H9 (cell line): ENCODE measurements at regions not wholly inside any gene's neighbourhood (a gene's known extent, or its start where the extent isn't known, plus 50 kb on each side); places are given as distances from the start of the nearest gene placed in this dataset.

Source experiments
- DNase-seq: peaks from one replicate; pipeline ENCODE4 v3.0.0-alpha.2; 2017
- H2AFZ ChIP-seq: one replicate; pipeline ENCODE4 v1.6.1; 2013; ENCODE audit warnings: mild to moderate bottlenecking, low read length, control low read depth, moderate library complexity
- H2AK5ac ChIP-seq: 2 replicates; pipeline ENCODE4 v1.6.1; 2013; ENCODE audit warnings: low read length, control low read depth, mixed read lengths; ENCODE audit not compliant: insufficient read length
- H2BK120ac ChIP-seq: one replicate; pipeline ENCODE4 v1.6.1; 2013; ENCODE audit warnings: low read depth, mild to moderate bottlenecking, low read length, control low read depth, inconsistent platforms; ENCODE audit not compliant: poor library complexity, severe bottlenecking
- H2BK12ac ChIP-seq: 2 replicates; pipeline ENCODE4 v1.6.1; 2013; ENCODE audit warnings: low read length, control low read depth, mixed read lengths, low read depth; ENCODE audit not compliant: insufficient read length
- H2BK15ac ChIP-seq: 2 replicates; pipeline ENCODE4 v1.6.1; 2013; ENCODE audit warnings: low read depth, low read length, control low read depth
- H2BK20ac ChIP-seq: one replicate; pipeline ENCODE4 v1.6.1; 2013; ENCODE audit warnings: low read depth, mild to moderate bottlenecking, low read length, control low read depth, inconsistent platforms; ENCODE audit not compliant: poor library complexity, severe bottlenecking
- H2BK5ac ChIP-seq: 2 replicates; pipeline ENCODE4 v1.6.1; 2013; ENCODE audit warnings: low read length, control low read depth, mixed read lengths; ENCODE audit not compliant: insufficient read length
- H3K14ac ChIP-seq: 2 replicates; pipeline ENCODE4 v1.6.1; 2013; ENCODE audit warnings: low read length, control low read depth; ENCODE audit not compliant: insufficient read depth
- H3K18ac ChIP-seq: 2 replicates; pipeline ENCODE4 v1.6.1; 2013; ENCODE audit warnings: low read depth, mild to moderate bottlenecking, mixed read lengths, low read length, control low read depth; ENCODE audit not compliant: insufficient read length
- H3K23ac ChIP-seq: 2 replicates; pipeline ENCODE4 v1.6.1; 2013; ENCODE audit warnings: low read length, control low read depth, mixed read lengths, low read depth; ENCODE audit not compliant: insufficient read length
- H3K23me2 ChIP-seq: 2 replicates; pipeline ENCODE4 v1.6.1; 2013; ENCODE audit warnings: low read depth, mild to moderate bottlenecking, mixed read lengths, low read length, control low read depth; ENCODE audit not compliant: insufficient read length, poor library complexity, severe bottlenecking
- H3K27ac ChIP-seq: 2 replicates; pipeline ENCODE4 v1.5.1; 2013; ENCODE audit warnings: low read length, control low read depth, mixed read lengths, low read depth; ENCODE audit not compliant: insufficient read length
- H3K27me3 ChIP-seq: 2 replicates; pipeline ENCODE4 v1.6.1; 2013; ENCODE audit warnings: low read length, control low read depth, inconsistent platforms; ENCODE audit not compliant: insufficient read depth
- H3K4ac ChIP-seq: 2 replicates; pipeline ENCODE4 v1.6.1; 2013; ENCODE audit warnings: low read depth, mild to moderate bottlenecking, control low read depth, inconsistent platforms, low read length, moderate library complexity
- H3K4me1 ChIP-seq: 2 replicates; pipeline ENCODE4 v1.6.1; 2013; ENCODE audit warnings: low read length, control low read depth, inconsistent platforms; ENCODE audit not compliant: insufficient read depth
- H3K4me2 ChIP-seq: 2 replicates; pipeline ENCODE4 v1.6.1; 2013; ENCODE audit warnings: low read length, control low read depth, mixed read lengths; ENCODE audit not compliant: insufficient read length, insufficient read depth
- H3K56ac ChIP-seq: 2 replicates; pipeline ENCODE4 v1.6.1; 2013; ENCODE audit warnings: low read depth, mild to moderate bottlenecking, mixed read lengths, low read length, control low read depth; ENCODE audit not compliant: insufficient read length
- H3K79me1 ChIP-seq: 2 replicates; pipeline ENCODE4 v1.6.1; 2013; ENCODE audit warnings: low read depth, mild to moderate bottlenecking, moderate library complexity, low read length, control low read depth, inconsistent platforms; ENCODE audit not compliant: insufficient read depth, poor library complexity, severe bottlenecking
- H3K79me2 ChIP-seq: 2 replicates; pipeline ENCODE4 v1.6.1; 2013; ENCODE audit warnings: low read length, control low read depth, inconsistent platforms; ENCODE audit not compliant: insufficient read depth
- H3K9ac ChIP-seq: 2 replicates; pipeline ENCODE4 v1.6.1; 2013; ENCODE audit warnings: low read length, control low read depth, mixed read lengths; ENCODE audit not compliant: insufficient read length; ENCODE audit errors: extremely low read depth
- H3K9me3 ChIP-seq: one replicate; pipeline ENCODE4 v1.6.1; 2013; ENCODE audit warnings: low read depth, low read length, inconsistent platforms; ENCODE audit not compliant: control insufficient read depth
- H3T11ph ChIP-seq: one replicate; pipeline ENCODE4 v1.6.1; 2013; ENCODE audit warnings: mild to moderate bottlenecking, low read length, control low read depth, inconsistent platforms
- H4K20me1 ChIP-seq: one replicate; pipeline ENCODE4 v1.6.1; 2013; ENCODE audit not compliant: control insufficient read depth, insufficient read length, insufficient read depth
- H4K5ac ChIP-seq: 2 replicates; pipeline ENCODE4 v1.6.1; 2013; ENCODE audit warnings: low read depth, mild to moderate bottlenecking, mixed read lengths, low read length, control low read depth; ENCODE audit not compliant: insufficient read length
- H4K8ac ChIP-seq: replicated peaks from 2 replicates; pipeline ENCODE4 v1.6.1; 2013; ENCODE audit warnings: low read length, control low read depth, mixed read lengths, low read depth; ENCODE audit not compliant: insufficient read length
- H4K91ac ChIP-seq: 2 replicates; pipeline ENCODE4 v1.6.1; 2013; ENCODE audit warnings: low read depth, mild to moderate bottlenecking, moderate library complexity, mixed read lengths, low read length, control low read depth; ENCODE audit not compliant: insufficient read length
- H3K27ac Mint-ChIP-seq, 3 experiments: 2 replicates in 2 of 3; 3 replicates in 1 of 3; pipeline ENCODE4 v1.8.0; 2020 to 2021; ENCODE audit warnings: mixed read lengths in 3 of 3, mild to moderate bottlenecking in 1 of 3, moderate library complexity in 1 of 3
- H3K27me3 Mint-ChIP-seq: 2 replicates; pipeline ENCODE4 v1.8.0; 2021; ENCODE audit warnings: low read depth, mild to moderate bottlenecking, moderate library complexity, mixed read lengths
- H3K36me3 Mint-ChIP-seq, 3 experiments: 2 replicates in 2 of 3; 3 replicates in 1 of 3; pipeline ENCODE4 v1.8.0; 2020 to 2021; ENCODE audit warnings: low read depth in 3 of 3, mixed read lengths in 3 of 3; ENCODE audit not compliant: insufficient read depth in 1 of 3
- H3K4me1 Mint-ChIP-seq, 2 experiments: 2 replicates each; pipeline ENCODE4 v1.8.0; 2020; ENCODE audit warnings: mixed read lengths in 2 of 2
- H3K4me3 Mint-ChIP-seq, 2 experiments: 2 replicates in 1 of 2; 3 replicates in 1 of 2; pipeline ENCODE4 v1.8.0; 2020 to 2021; ENCODE audit warnings: mild to moderate bottlenecking in 2 of 2, mixed read lengths in 2 of 2, moderate library complexity in 1 of 2
- H3K9me3 Mint-ChIP-seq, 2 experiments: 2 replicates in 1 of 2; 3 replicates in 1 of 2; pipeline ENCODE4 v1.8.0; 2020; ENCODE audit warnings: mild to moderate bottlenecking in 2 of 2, mixed read lengths in 2 of 2, moderate library complexity in 1 of 2
- WGBS: extraction: QIAGEN DNeasy Blood & Tissue Kit; methylation state at CpG from one replicate; pipeline ENCODE4 v1.1.7; 2013; ENCODE audit warnings: missing lambda C conversion rate, low lambda C conversion rate, mixed read lengths; ENCODE audit not compliant: insufficient read length; ENCODE audit errors: extremely low coverage; 5-methylcytosine and 5-hydroxymethylcytosine counted together
- TF ChIP-seq, protein P1 (sequence below): fragments of 200-600 bp; sonication (generic); conservative IDR thresholded peaks from 3 replicates; pipeline ENCODE4 v1.8.0; 2021; ENCODE audit warnings: antibody characterized with exemption, mild to moderate bottlenecking

DNA sequence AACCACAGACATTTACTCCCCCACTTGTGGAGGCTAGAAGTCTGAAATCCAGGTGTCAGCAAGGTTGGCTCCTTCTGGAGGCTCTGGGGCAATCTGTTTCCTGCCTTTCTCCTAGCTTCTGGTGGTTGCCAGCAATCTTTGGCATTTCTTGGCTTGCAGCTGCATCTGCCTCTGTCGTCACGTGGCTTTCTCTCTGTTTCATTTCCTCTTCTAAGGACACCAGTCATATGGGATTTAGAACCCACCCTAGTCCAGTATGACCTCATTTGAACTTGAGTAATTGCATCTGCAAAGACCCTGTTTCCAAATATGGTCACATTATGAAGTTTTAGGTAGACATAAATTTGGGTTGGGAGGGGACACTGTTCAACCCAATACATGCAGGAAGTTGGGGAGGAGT, 56.2 kb upstream of the EPB41L1 start:
- H2BK5ac ChIP-seq: no peak overlapping the region
- H3K36me3 Mint-ChIP-seq: no peaks in the 10 kb centered on the region
- no peak overlapping the region for H3T11ph ChIP-seq
- no peak overlapping the region for H3K56ac ChIP-seq
- no peak overlapping the region for H2BK15ac ChIP-seq
- H3K79me2 ChIP-seq: no peaks in the 10 kb centered on the region
- no peak overlapping the region for H4K8ac ChIP-seq
- H3K27me3 ChIP-seq: peaks cover 63% of the 10 kb centered on the region
- no peak overlapping the region for H3K27ac Mint-ChIP-seq
- H3K9me3 Mint-ChIP-seq: no peaks in the 10 kb centered on the region; a peak in 1 of 5 replicates
- no peaks in the 10 kb centered on the region for H3K9me3 ChIP-seq
- H4K91ac ChIP-seq: no peak overlapping the region
- no peak overlapping the region for H2BK12ac ChIP-seq
- H2BK20ac ChIP-seq: no peak overlapping the region
- H3K27ac ChIP-seq: no peak overlapping the region
- H2AK5ac ChIP-seq: no peak overlapping the region
- H3K4me2 ChIP-seq: no peak overlapping the region
- H3K4ac ChIP-seq: no peak overlapping the region
- H2AFZ ChIP-seq: no peak overlapping the region
- H3K4me1 Mint-ChIP-seq: peaks cover 25 to 29% of the 10 kb centered on the region in 2 experiments
- H3K79me1 ChIP-seq: no peaks in the 10 kb centered on the region
- no peaks in the 10 kb centered on the region for H3K23me2 ChIP-seq
- H2BK120ac ChIP-seq: no peak overlapping the region
- H4K5ac ChIP-seq: no peak overlapping the region
- no peak overlapping the region for H3K14ac ChIP-seq
- no peak overlapping the region for H3K4me3 Mint-ChIP-seq
- TF ChIP-seq, protein P1, sequence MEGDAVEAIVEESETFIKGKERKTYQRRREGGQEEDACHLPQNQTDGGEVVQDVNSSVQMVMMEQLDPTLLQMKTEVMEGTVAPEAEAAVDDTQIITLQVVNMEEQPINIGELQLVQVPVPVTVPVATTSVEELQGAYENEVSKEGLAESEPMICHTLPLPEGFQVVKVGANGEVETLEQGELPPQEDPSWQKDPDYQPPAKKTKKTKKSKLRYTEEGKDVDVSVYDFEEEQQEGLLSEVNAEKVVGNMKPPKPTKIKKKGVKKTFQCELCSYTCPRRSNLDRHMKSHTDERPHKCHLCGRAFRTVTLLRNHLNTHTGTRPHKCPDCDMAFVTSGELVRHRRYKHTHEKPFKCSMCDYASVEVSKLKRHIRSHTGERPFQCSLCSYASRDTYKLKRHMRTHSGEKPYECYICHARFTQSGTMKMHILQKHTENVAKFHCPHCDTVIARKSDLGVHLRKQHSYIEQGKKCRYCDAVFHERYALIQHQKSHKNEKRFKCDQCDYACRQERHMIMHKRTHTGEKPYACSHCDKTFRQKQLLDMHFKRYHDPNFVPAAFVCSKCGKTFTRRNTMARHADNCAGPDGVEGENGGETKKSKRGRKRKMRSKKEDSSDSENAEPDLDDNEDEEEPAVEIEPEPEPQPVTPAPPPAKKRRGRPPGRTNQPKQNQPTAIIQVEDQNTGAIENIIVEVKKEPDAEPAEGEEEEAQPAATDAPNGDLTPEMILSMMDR: no peak
- DNase-seq: no peak
- peaks cover 3% of the 10 kb centered on the region; the same call in 1 of the 2 replicates for H3K4me1 ChIP-seq
- no peak overlapping the region for H3K9ac ChIP-seq
- H4K20me1 ChIP-seq: no peaks in the 10 kb centered on the region
- peaks cover 100% of the 10 kb centered on the region for H3K27me3 Mint-ChIP-seq
- no CpG with 5 or more reads among the region's 2 CpGs for WGBS
- H3K18ac ChIP-seq: no peak overlapping the region
- H3K23ac ChIP-seq: no peak overlapping the region
